ENCODE measurements at regions not wholly inside any gene's neighbourhood (a gene's known extent, or its start where the extent isn't known, plus 50 kb on each side); places are given as distances from the start of the nearest gene placed in this dataset.

DNA sequence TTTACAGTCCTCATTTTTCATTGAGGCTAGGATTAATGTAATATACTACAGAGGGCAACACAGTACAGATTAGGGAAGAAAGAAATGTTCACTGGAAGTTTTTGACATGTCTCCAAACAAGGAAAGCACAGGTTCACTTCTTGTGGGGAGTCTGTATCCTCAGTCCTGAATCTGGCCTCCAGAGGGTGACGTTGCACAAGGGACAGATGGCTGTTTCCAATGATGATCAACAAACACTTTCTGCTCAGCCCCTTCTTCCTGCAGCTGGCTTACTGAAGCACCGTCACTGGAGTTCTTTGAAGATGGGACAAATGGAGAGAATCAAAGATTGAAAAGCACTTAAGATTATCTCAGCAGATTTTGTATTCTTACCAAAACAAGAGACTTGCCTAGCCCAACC lies 123.3 kb upstream of the OR4E1 start:
- TF ChIP-seq, protein P1, sequence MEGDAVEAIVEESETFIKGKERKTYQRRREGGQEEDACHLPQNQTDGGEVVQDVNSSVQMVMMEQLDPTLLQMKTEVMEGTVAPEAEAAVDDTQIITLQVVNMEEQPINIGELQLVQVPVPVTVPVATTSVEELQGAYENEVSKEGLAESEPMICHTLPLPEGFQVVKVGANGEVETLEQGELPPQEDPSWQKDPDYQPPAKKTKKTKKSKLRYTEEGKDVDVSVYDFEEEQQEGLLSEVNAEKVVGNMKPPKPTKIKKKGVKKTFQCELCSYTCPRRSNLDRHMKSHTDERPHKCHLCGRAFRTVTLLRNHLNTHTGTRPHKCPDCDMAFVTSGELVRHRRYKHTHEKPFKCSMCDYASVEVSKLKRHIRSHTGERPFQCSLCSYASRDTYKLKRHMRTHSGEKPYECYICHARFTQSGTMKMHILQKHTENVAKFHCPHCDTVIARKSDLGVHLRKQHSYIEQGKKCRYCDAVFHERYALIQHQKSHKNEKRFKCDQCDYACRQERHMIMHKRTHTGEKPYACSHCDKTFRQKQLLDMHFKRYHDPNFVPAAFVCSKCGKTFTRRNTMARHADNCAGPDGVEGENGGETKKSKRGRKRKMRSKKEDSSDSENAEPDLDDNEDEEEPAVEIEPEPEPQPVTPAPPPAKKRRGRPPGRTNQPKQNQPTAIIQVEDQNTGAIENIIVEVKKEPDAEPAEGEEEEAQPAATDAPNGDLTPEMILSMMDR (IDR thresholded peaks at IDR 0.05; ENCODE audit: insufficient read depth, low read length), result no peak
- no peak for TF ChIP-seq SPI1 (IDR thresholded peaks at IDR 0.05; ENCODE audit: borderline replicate concordance, low read depth)
- TF ChIP-seq POLR2AphosphoS5 (IDR thresholded peaks at IDR 0.05; ENCODE audit: low read depth), result no peak
